ENCODE measurements at regions not wholly inside any gene's neighbourhood (a gene's known extent, or its start where the extent isn't known, plus 50 kb on each side); places are given as distances from the start of the nearest gene placed in this dataset.

GRCh38 chr13:62696490-62696889, 1280.8 kb upstream of the PCDH20 start:
- no peak for TF ChIP-seq CTCF (IDR thresholded peaks at IDR 0.05; ENCODE audit: extremely low read depth, low read depth, low read length)
- no peak for DNase-seq (ENCODE audit: insufficient read length, low spot score, missing footprints)
- no peak overlapping the region for H3K27ac ChIP-seq (ENCODE audit: low read depth, low read length)
- no peaks in the 10 kb centered on the region for H3K79me2 ChIP-seq (ENCODE audit: insufficient read depth, low read length)
- no peaks in the 10 kb centered on the region for H3K27me3 ChIP-seq (ENCODE audit: insufficient read depth, low read length)
- H3K36me3 ChIP-seq (ENCODE audit: insufficient read depth, low read length), result no peaks in the 10 kb centered on the region
- no peak overlapping the region for H2AFZ ChIP-seq (ENCODE audit: low read length)
- peaks cover 3% of the 10 kb centered on the region for H3K9me3 ChIP-seq (ENCODE audit: low read depth, low read length)
- no peaks in the 10 kb centered on the region for H3K4me1 ChIP-seq (ENCODE audit: insufficient read depth, low read length)
- H3K4me3 ChIP-seq (ENCODE audit: insufficient read depth, low read length), result no peak overlapping the region
- H4K20me1 ChIP-seq (ENCODE audit: insufficient read depth, low read length), result no peaks in the 10 kb centered on the region
- H3K4me2 ChIP-seq (ENCODE audit: insufficient read depth, low read length), result no peak overlapping the region

- no peak for TF ChIP-seq CTCF (IDR thresholded peaks at IDR 0.05; ENCODE audit: extremely low read depth, low read depth, low read length)
- no peaks in the 10 kb centered on the region for H3K4me1 ChIP-seq (ENCODE audit: insufficient read depth, low read length)
- H3K27ac ChIP-seq (ENCODE audit: low read depth, low read length), result no peak overlapping the region
Measured at GRCh38 chr13:62687732-62688131, 1272.1 kb upstream of the PCDH20 start.

GRCh38 chr13:62684359-62684758, 1268.7 kb upstream of the PCDH20 start:
- no peak for DNase-seq (ENCODE audit: insufficient read length, low spot score, missing footprints)
- H3K4me3 ChIP-seq (ENCODE audit: insufficient read depth, low read length), result no peak overlapping the region
- H2AFZ ChIP-seq (ENCODE audit: low read length), result no peak overlapping the region
- no peak overlapping the region for H3K4me2 ChIP-seq (ENCODE audit: insufficient read depth, low read length)
- H3K36me3 ChIP-seq (ENCODE audit: insufficient read depth, low read length), result no peaks in the 10 kb centered on the region
- no peak for TF ChIP-seq CTCF (IDR thresholded peaks at IDR 0.05; ENCODE audit: extremely low read depth, low read depth, low read length)
- no peak overlapping the region for H3K27ac ChIP-seq (ENCODE audit: low read depth, low read length)
- no peaks in the 10 kb centered on the region for H3K27me3 ChIP-seq (ENCODE audit: insufficient read depth, low read length)
- H4K20me1 ChIP-seq (ENCODE audit: insufficient read depth, low read length), result no peaks in the 10 kb centered on the region
- no peaks in the 10 kb centered on the region for H3K9me3 ChIP-seq (ENCODE audit: low read depth, low read length)
- no peaks in the 10 kb centered on the region for H3K4me1 ChIP-seq (ENCODE audit: insufficient read depth, low read length)
- H3K79me2 ChIP-seq (ENCODE audit: insufficient read depth, low read length), result no peaks in the 10 kb centered on the region

More at GRCh38 chr13:62687732-62688131, 1272.1 kb upstream of the PCDH20 start:
- Histone ChIP-seq H3K4me2 (ENCODE audit: insufficient read depth, low read length) (no peak overlapping the region), H3K4me3 (ENCODE audit: insufficient read depth, low read length) (no peak overlapping the region), H3K36me3 (ENCODE audit: insufficient read depth, low read length) (no peaks in the 10 kb centered on the region), H2AFZ (ENCODE audit: low read length) (no peak overlapping the region), H3K9me3 (ENCODE audit: low read depth, low read length) (no peaks in the 10 kb centered on the region), H3K79me2 (ENCODE audit: insufficient read depth, low read length) (no peaks in the 10 kb centered on the region), H4K20me1 (ENCODE audit: insufficient read depth, low read length) (no peaks in the 10 kb centered on the region), H3K27me3 (ENCODE audit: insufficient read depth, low read length) (no peaks in the 10 kb centered on the region)
- no peak for DNase-seq (ENCODE audit: insufficient read length, low spot score, missing footprints)

- no peaks in the 10 kb centered on the region for H3K36me3 ChIP-seq (ENCODE audit: insufficient read depth, low read length)
- H3K4me1 ChIP-seq (ENCODE audit: insufficient read depth, low read length), result no peaks in the 10 kb centered on the region
- H4K20me1 ChIP-seq (ENCODE audit: insufficient read depth, low read length), result no peaks in the 10 kb centered on the region
- H3K4me3 ChIP-seq (ENCODE audit: insufficient read depth, low read length), result no peak overlapping the region
- H3K27ac ChIP-seq (ENCODE audit: low read depth, low read length), result no peak overlapping the region
- no peaks in the 10 kb centered on the region for H3K9me3 ChIP-seq (ENCODE audit: low read depth, low read length)
- no peak overlapping the region for H2AFZ ChIP-seq (ENCODE audit: low read length)
- no peak for TF ChIP-seq CTCF (IDR thresholded peaks at IDR 0.05; ENCODE audit: extremely low read depth, low read depth, low read length)
- H3K4me2 ChIP-seq (ENCODE audit: insufficient read depth, low read length), result no peak overlapping the region
- DNase-seq (ENCODE audit: insufficient read length, low spot score, missing footprints), result no peak
- H3K27me3 ChIP-seq (ENCODE audit: insufficient read depth, low read length), result no peaks in the 10 kb centered on the region
- no peaks in the 10 kb centered on the region for H3K79me2 ChIP-seq (ENCODE audit: insufficient read depth, low read length)
Measured at GRCh38 chr13:62682788-62683187, 1267.1 kb upstream of the PCDH20 start.

All from osteoblast (primary cell).